ENCODE measurements at regions not wholly inside any gene's neighbourhood (a gene's known extent, or its start where the extent isn't known, plus 50 kb on each side); places are given as distances from the start of the nearest gene placed in this dataset.

GRCh38 chr7:55622241-55622640 lies 49.9 kb upstream of the VOPP1 start:
- no peak overlapping the region for H2AFZ ChIP-seq (ENCODE audit: low read length)
- FAIRE-seq = no peak
- CTCF ChIA-PET (ENCODE audit: low intra/inter-chr PET ratio, low total read pairs) = no interaction called here
- TF ChIP-seq ZNF556 (CRISPR knock-in tag; IDR thresholded peaks at IDR 0.05; ENCODE audit: borderline replicate concordance) = no peak
- no peak for TF ChIP-seq ARID4A (CRISPR knock-in tag; IDR thresholded peaks at IDR 0.05; ENCODE audit: borderline replicate concordance)
- TF ChIP-seq ZSCAN12 (CRISPR knock-in tag; IDR thresholded peaks at IDR 0.05) = no peak
- no peak for TF ChIP-seq NBN (conservative IDR thresholded peaks at IDR 0.05)
- TF ChIP-seq ZNF790 (CRISPR knock-in tag; IDR thresholded peaks at IDR 0.05; ENCODE audit: borderline replicate concordance) = no peak
- no peak for TF ChIP-seq PTBP1 (IDR thresholded peaks at IDR 0.05; ENCODE audit: low read depth, low read length, poor library complexity, severe bottlenecking)
- TF ChIP-seq ZNF33B (CRISPR knock-in tag; IDR thresholded peaks at IDR 0.05) = no peak
- TF ChIP-seq, protein P1, sequence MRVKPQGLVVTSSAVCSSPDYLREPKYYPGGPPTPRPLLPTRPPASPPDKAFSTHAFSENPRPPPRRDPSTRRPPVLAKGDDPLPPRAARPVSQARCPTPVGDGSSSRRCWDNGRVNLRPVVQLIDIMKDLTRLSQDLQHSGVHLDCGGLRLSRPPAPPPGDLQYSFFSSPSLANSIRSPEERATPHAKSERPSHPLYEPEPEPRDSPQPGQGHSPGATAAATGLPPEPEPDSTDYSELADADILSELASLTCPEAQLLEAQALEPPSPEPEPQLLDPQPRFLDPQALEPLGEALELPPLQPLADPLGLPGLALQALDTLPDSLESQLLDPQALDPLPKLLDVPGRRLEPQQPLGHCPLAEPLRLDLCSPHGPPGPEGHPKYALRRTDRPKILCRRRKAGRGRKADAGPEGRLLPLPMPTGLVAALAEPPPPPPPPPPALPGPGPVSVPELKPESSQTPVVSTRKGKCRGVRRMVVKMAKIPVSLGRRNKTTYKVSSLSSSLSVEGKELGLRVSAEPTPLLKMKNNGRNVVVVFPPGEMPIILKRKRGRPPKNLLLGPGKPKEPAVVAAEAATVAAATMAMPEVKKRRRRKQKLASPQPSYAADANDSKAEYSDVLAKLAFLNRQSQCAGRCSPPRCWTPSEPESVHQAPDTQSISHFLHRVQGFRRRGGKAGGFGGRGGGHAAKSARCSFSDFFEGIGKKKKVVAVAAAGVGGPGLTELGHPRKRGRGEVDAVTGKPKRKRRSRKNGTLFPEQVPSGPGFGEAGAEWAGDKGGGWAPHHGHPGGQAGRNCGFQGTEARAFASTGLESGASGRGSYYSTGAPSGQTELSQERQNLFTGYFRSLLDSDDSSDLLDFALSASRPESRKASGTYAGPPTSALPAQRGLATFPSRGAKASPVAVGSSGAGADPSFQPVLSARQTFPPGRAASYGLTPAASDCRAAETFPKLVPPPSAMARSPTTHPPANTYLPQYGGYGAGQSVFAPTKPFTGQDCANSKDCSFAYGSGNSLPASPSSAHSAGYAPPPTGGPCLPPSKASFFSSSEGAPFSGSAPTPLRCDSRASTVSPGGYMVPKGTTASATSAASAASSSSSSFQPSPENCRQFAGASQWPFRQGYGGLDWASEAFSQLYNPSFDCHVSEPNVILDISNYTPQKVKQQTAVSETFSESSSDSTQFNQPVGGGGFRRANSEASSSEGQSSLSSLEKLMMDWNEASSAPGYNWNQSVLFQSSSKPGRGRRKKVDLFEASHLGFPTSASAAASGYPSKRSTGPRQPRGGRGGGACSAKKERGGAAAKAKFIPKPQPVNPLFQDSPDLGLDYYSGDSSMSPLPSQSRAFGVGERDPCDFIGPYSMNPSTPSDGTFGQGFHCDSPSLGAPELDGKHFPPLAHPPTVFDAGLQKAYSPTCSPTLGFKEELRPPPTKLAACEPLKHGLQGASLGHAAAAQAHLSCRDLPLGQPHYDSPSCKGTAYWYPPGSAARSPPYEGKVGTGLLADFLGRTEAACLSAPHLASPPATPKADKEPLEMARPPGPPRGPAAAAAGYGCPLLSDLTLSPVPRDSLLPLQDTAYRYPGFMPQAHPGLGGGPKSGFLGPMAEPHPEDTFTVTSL (CRISPR knock-in tag; IDR thresholded peaks at IDR 0.05; ENCODE audit: borderline replicate concordance) = no peak
- TF ChIP-seq TAF1 (CRISPR knock-in tag; IDR thresholded peaks at IDR 0.05) = no peak
- no peak for TF ChIP-seq SP4 (CRISPR knock-in tag; IDR thresholded peaks at IDR 0.05)
- TF ChIP-seq ZFY (CRISPR knock-in tag; IDR thresholded peaks at IDR 0.05) = no peak
- no peak for TF ChIP-seq SOX5 (CRISPR knock-in tag; IDR thresholded peaks at IDR 0.05; ENCODE audit: borderline replicate concordance)
- TF ChIP-seq, protein P2, sequence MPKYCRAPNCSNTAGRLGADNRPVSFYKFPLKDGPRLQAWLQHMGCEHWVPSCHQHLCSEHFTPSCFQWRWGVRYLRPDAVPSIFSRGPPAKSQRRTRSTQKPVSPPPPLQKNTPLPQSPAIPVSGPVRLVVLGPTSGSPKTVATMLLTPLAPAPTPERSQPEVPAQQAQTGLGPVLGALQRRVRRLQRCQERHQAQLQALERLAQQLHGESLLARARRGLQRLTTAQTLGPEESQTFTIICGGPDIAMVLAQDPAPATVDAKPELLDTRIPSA (CRISPR knock-in tag; IDR thresholded peaks at IDR 0.05; ENCODE audit: borderline replicate concordance) = no peak
- no peak for TF ChIP-seq HES4 (CRISPR knock-in tag; IDR thresholded peaks at IDR 0.05; ENCODE audit: borderline replicate concordance)

More at GRCh38 chr7:55622241-55622640, 49.9 kb upstream of the VOPP1 start:
- ATAC-seq (no peak), DNase-seq (ENCODE audit: low spot score) (no peak)
- POLR2A ChIA-PET = no interaction called here
- no peaks in the 10 kb centered on the region for H3K79me2 ChIP-seq (ENCODE audit: insufficient read depth, low read length)
- intact Hi-C loops (cut with micrococcal nuclease; ENCODE audit: unreplicated experiment) (no loop called here), in situ Hi-C loops (cut with HindIII; ENCODE audit: extremely low pct_ligation_motif_present, low pct_unique_long_range_greater_than_20kb) (no loop called here)
- no peak overlapping the region for H3K4me3 ChIP-seq (replicated peaks in 1 of 3; ENCODE audit: insufficient read depth in 1 of 3, low read depth in 2 of 3, low read length in 3 of 3)
- no peak overlapping the region for H3K4me2 ChIP-seq (ENCODE audit: low read depth, low read length)
- WGBS (ENCODE audit: low lambda C conversion rate) = 59% methylated on average over 5 of the region's 5 CpGs
- H3K4me1 ChIP-seq (ENCODE audit: insufficient read depth, low read length) = no peaks in the 10 kb centered on the region
- H3K27ac ChIP-seq (ENCODE audit: extremely low read length, insufficient read depth, low read length) = no peak overlapping the region
- no TSS peak for BruUV-seq (replicated peaks)
- peaks cover 21% of the 10 kb centered on the region for H3K9me3 ChIP-seq (ENCODE audit: low read length)
- H3K9ac ChIP-seq (ENCODE audit: insufficient read depth, low read depth, low read length) = no peak overlapping the region
- H4K20me1 ChIP-seq (ENCODE audit: insufficient read depth, low read length) = no peaks in the 10 kb centered on the region
- H3K36me3 ChIP-seq (replicated peaks in 1 of 2; ENCODE audit: control insufficient read depth in 1 of 2, insufficient read depth in 2 of 2, low read length in 2 of 2) = no peaks in the 10 kb centered on the region
- H3K27me3 ChIP-seq (ENCODE audit: control insufficient read depth in 1 of 2, insufficient read depth in 2 of 2, low read length in 2 of 2) = no peaks in the 10 kb centered on the region
